Stimulated activated CD8-positive, alpha-beta memory T cell treated with anti-CD3 and anti-CD28 coated beads, Interleukin-12 subunit alpha, Interleukin-12 subunit beta, amount 100 ng/mL, for 4 hours (primary cell): ENCODE measurements at regions not wholly inside any gene's neighbourhood (a gene's known extent, or its start where the extent isn't known, plus 50 kb on each side); places are given as distances from the start of the nearest gene placed in this dataset.

ENCODE experiments used
- DNase-seq: peaks from one replicate; pipeline ENCODE4 v3.0.0-alpha.2; 2020; ENCODE audit warnings: low read depth

DNA sequence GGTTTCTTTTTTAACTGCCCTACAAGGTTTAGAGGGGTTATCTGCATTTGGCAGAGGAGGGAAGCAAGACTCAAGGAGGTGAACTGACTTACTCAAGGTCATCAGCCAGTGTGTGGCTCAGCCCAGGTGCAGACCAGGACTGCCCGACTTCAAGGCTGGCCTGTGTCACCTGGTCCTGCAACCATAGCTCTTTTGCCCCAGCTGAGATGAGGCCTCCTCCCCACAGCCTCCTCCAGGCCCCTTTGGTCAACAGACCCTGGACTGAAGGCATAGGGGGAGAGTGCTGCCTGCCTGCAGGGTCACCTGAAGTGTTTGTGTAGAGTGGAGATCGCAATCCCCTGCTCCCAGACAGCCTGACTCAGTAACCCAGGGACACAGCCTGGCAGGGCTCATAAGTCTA, 168.5 kb upstream of the GLI2 start:
- no peak for DNase-seq

DNA sequence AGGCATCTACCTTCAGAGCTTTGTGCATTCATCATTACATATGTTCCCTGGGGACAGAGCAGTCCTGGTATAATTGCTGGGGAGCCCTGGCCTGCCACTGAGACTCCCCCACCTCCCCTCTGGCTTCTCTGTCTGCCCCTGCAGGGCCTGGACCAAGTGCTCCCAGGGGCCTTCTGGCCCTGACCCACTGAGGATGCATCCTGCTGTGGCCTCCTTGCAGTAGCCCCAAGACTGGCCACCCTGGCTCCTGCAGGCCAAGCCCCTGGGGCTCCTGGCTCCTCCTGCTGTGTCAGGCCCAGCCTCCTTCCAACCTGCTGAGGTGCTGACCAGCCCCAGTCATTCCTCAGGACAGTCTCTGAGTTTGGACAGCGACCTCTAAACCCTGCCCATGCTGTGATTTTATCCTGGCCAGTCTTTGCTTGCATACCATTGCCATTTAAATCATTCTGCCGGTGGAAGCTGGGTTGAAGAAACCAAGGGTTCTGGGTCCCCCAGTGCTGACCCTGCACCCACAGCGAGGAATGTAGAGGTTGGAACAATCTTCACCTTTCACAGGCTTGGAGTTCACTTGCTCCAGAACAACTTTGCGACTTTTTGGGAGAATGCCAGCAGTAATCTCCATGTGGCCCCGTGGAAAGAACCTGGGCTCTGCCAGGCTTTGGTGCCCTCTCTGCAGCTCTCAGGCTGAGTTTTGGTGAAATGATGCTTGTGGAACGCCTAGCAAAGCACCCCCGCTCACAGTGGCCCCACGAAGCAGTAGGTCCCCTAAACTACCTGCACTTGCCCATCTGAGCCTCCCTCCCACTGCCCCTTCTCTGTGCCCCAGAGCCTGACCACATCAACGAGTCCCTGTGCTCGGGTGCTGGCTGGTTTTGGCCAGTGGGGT, 167.3 kb upstream of the GLI2 start:
- no peak for DNase-seq

DNA sequence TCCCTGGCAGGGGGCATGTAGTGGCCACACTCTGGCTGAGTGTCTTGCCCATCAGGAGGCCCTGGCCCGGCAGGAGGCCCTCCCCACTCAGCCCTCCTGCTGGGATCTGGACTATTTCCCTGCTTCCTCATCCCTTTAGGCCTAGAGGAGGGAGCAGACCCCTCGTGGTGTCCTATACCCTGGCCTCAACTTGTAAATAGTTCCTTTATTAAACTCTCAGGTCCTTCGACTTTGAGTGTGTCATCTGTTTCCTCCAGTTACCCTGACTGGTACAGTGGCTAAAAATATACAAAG, 166.7 kb upstream of the GLI2 start:
- DNase-seq: no peak

DNA sequence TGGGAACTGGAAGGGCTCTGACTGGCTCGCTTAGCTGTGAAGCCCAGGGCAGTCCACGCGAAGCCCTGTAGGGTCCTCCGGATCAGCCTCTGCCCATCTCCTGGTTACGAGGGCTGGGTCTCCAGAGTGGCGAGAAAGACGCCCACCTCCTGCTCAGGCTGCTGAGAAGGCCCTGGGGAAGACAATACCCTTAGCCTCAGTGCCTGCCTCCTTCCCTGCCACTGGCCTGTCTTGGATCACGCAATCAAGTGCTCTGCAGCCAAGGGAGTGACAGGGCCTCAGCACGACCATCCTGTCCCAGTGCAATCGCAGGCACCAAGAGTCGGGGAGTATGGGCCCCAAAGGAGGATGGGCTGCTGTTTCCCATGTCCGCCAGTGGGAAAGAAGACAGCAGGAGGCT, 165.7 kb upstream of the GLI2 start:
- no peak for DNase-seq

DNA sequence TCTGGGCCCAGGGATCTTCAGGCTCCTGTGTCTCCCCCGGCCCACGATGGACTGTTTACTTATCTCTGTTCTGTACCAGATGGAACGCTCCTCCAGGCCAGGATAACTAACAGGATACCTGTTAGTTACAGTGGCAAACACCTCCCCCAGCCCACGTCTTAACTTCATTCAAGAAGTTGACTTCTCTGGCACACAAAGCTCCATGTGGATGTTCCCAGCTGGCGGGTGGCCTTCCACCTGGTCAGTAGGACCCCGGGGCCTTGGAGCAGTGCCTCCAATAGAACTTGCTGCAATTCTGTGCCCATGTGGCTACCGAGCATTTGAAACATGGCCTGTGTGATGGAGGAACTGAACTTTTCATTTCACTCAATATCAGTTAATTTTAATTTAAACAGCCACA, 165.1 kb upstream of the GLI2 start:
- no peak for DNase-seq

DNA sequence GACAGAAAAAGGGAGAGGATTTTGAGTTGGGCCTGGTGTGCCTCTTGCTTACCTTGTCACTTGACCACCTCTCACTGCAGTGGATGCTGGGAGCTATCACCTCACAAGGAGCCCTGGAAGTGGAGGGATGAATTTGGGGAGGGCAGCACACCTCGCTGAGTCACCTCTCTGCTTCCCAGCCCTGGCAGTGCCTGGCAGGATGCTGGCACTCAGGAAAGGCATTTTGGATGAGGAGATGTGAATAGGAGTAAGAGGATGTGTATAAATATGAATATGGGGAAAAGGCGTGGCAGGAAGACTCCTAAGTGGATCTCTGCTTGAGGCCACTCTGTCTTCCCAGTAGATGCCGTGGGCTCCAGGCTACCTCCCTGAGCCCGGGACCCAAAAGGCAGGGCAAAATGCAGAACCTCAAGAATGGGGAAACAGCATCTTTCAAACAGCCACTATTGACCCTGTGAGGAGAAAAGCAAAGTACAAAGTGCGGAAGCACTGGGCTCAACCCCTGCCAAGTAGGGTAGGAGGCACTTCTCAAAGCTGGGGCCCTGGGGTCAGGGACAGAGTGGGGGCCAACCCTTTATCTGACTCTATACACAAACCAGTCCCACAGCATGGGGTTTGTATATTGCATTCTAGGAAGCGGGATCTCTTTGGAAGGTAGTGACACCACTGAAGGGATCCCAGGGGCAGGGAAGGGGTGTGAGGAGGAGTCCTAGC, 164.5 kb upstream of the GLI2 start:
- DNase-seq: no peak

DNA sequence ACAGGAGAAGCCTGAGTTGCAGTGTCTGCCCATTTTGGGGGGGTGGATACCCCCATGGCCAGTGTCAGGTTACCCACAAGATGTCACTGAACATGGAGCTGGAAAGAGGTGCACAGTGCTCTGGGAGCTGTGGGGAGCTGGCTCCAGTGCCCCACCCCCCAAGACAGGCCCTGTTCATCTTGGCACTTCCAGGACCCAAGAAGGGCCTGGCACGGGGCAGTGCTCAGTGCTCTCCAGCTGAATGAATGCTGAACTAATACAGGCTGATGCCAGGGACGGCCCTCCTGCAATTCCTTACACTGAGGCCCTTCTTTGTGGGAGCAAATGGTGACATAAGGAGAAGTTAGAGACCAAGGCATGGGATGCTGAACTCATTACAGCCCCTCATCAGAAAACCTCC, 163.4 kb upstream of the GLI2 start:
- no peak for DNase-seq

DNA sequence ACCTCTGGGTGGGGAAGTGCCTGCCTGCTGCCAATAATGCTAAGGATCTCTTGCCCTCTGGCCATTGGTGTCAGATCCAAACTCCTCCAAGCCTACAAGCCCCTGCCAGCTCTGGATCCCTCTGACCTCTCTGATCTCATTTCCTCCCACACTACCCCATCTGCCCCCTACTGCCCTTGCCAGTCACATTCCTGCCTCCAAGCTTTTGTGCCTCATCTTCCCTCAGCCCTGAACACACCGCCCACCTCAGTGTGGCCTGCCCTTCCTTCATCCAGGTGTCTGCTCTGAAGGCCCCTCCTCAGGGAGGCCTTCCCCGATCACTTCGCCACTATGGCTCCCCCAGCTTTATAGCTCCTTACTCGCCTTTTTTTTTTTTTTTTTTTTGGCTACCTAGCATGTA, 161.0 kb upstream of the GLI2 start:
- no peak for DNase-seq

DNA sequence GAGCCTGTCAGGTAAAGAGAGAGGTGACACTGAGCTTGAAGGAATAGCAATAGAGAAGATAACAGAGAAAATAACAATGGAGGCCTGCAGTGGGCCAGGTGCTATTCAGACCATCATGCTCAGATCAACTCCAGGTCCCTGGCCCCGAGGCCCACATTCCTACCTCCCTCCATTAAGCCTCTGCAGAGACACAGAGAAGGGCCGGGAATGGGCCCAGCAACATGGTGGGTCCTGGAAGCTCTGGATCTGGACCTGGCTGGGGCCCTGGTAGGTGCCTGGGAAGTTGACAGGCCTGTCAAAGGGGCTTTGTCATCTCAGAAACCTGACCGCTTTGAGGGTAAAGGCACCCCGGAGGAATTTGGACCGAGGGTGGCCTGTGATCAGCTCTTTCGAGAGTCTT, 159.7 kb upstream of the GLI2 start:
- no peak for DNase-seq

DNA sequence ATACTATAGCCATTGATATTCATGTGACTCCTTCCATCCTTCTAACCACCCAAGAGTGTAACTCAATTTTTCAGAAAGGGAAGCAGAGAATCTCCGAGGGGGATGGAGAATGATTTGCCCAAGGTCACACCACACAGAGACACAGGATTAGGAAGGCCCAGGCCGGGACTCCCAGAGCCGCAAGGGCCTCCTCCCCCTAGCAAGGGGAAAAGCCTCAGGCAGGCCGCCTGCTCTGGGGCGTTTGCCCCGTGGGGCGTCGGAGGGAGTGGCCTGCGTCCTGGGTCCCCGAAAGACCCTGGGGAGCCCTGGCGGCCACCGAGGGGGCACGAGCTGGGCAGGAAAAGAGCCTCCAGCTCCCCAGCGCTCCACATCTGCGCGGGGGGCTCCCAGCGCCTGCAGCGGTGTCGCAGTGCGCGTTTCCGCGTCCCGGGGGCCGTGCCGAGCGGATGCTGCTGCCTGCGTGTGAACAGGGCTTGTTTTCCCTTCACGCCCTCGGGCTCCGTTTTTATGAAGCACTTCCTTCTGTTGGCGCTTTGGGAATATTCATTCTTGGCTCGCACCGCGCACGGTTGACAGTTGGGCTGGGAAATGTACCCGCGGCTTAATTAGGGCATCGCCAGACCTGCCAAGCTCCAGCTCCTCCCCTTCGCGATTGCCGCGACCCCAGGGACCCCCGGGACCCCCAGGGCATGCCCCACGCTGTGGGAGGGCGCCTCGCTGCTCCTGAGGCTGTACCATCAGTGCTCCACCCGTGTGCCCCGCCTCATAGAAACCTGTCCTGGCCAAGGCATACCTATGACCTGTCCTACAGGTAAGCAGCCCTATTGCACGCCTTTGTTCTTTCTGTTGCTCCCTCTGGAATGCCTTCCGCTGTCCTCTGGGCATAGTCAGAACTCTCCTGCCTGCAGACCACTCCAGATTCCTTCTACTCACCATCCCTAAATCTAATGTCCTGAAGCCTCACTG, 158.9 kb upstream of the GLI2 start:
- no peak for DNase-seq

DNA sequence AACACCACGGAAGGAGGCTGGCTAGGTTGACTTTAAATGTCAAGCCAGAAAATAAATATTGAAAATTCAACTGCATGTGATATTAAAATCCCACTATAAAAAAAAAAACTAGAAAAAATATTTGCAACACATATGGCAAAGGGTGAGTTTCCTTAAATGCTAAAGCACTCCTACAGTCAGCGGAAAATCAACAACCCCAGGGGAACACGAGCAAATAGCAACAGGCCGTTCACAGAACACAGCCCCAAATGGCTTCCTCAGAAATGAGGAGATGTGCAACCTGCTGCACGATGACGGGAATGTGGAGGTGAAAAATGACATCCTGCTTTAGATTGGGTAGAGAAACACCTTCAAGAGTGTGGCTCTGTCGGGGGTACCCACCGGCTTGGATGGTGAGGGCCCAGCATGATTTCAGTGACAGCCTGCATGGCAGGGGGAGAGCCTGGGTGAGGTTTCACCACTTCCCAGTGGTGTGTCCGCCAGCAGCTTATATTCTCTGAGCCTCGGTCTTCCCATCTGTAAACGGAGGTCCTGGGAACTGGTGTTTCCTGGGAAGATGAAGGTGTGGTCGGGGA, 157.9 kb upstream of the GLI2 start:
- DNase-seq: no peak

DNA sequence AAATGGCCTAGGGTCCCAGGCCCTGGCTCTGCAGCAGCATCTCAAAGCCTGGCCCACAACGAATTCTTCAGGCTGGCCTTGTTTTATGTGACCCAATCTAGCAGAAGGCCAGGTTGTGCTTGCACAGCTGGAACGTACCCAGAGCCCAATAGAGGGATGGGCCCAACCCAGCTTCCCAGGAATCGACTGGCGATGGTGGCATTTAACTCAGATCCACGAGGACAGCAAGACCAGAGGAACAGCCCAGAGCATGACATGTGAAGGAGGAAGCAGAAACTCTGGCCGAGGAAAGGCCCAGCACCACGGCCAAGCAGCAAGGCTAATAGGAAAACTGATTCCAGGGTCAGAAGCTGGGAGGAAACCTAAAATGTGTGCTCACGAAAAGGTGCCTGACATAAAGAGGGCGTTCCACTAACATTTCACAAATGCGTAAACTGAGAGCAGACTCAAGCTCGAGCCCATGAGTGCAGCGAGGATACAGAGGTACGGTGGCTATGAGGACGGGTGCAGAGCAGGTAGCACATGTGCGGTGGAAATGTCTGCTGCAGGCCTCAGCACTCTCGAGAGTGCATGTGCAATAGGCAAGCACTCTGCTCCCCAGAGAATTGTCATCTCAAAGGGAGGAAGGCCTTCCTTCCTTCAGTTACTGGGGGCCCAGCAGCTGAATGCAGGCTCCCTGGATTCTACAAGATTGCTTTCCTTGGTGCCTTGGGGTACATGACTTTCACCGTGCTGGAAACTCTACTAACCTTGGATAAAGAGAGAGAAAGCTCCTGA, 156.9 kb upstream of the GLI2 start:
- DNase-seq: no peak

DNA sequence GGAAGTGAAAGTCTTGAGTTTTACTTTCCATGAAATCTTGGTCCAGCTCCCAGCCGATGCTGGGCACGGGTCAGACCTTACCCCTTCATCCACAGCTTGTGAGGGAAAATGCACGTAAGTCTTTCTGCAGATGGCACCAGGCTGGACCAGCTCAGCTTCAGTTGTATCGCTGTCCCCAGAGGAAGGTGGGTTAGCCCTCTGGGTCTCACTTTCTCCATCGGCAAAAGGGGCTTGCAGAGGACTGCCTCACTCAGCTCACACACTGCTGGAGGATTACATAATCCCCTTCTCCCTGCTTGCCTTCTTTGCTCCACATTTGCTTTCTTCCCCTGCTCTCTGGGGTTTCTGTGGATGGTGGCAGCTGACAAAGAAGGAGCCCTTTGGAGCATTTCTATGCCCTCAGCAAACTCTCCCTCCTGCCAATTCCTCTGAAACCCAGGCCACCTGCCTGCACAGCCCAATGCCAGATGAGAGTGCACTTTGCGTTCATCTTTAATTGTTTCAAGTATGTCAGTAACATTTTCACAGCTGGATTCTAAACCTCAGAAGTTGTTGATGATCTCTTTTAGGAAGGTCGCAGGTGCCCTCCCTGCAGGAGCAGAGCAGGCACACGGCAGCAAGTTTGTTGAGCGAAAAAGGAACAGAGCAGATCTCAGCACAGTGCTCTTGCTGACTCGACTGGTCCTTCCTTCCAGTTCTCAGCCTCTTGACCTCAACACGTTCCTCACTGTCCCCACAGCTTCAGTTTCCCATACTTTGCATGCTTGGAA, 155.6 kb upstream of the GLI2 start:
- DNase-seq: no peak

DNA sequence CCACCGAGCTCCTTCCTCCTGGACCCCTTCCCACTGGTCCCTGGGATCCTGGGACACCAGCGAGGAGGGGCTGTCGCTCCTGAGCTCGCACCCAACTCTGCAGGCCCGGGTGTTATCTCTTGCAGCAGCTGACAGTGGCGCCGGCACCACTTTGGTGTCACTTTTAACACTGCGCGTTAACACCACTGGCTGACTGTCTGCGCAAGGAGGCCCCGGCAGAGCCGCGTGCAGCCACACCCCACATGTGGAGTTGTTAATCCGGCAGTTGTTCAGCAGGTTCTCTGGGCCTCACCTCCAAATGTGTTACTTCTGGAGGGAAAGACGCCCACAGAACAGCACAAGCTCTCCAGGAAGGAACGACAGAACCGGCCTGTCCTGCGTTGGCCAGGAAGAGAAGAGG, 155.0 kb upstream of the GLI2 start:
- DNase-seq: no peak

DNA sequence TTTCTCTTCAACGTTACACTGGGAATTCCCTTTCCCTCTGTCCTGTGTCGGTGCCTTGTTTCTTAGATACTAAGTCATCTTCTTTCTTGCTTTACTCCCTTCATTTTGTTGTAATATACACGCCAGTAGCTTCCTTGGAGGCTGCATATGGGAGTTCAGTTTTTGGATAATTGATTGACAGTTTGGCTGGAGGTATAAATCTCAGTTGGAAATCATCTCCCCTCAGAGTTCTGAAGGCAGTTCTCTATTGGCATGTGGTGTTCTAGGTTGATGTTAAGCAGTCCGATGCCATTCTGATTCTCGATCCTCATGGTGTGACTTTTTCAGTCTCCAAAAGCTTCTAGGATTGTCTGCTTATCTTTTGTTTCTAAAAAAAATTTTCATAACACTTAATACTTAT, 152.5 kb upstream of the GLI2 start:
- DNase-seq: no peak

DNA sequence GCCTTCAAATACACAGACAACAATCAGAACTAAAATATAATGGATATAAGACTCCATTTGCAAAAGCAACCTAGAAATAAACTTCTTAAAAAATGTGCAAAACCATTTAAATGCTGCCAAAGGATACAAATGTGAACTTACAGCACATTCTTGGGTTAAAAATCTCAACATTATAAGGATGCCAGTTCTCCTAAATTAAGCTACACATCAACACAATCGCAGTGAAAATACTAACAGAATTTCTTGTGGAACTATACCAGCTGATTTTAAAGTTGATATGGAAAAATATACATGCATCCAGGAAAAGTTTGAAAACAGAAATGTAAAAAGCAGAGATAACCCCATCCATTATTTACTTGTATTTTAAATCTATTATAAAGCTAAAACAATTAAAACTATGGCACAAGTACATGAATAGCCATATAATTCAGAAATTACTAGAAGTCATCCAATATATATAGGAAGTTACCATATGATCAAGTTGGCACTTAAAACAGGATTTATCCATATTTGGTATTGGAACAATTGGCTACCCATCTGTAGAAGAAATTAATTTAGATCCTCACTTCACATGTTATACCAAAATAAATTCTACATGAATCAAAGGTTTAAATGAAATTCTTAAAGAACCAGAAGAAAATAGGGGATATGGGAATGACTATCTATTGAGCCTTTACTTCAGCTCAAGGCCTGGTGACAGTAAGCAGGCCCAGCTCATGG, 151.7 kb upstream of the GLI2 start:
- no peak for DNase-seq

DNA sequence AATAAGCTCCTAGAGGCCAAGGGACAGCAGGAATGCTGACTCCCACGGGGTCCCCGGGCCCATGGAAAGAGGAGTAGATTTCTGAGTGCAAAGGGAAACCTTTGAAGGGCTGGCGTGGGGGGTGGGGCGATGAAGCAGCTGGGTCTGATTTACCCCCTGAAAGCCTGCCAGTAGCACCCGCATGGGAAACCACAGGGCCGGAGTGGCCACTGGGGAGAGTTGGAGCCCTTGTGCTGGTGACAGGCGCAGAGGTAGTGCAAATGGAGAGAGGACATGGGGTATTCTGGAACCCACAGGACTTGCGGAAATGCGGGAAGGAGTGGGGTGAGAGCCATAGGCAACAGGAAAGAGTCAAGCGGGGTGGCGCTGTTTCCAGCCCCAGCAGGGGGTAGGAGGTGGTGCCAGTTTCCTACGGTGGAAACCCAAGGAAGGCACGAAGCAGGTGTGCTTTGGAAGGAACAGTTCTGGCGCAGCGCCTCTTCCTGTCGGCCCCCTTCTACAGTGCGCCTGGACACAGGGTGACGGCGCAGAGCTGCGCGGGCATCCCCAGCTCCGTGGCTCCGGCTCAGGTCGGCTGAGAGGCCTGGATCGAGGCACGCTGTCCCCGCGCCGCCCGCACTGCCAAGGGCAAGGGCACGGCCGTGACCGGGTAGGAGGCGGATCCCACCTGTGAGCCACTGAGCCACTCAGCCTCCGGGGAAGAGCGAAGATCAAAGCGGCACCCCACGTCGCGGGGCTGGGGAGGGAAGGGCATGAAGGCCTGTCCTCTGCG, 149.0 kb upstream of the GLI2 start:
- DNase-seq: no peak

DNA sequence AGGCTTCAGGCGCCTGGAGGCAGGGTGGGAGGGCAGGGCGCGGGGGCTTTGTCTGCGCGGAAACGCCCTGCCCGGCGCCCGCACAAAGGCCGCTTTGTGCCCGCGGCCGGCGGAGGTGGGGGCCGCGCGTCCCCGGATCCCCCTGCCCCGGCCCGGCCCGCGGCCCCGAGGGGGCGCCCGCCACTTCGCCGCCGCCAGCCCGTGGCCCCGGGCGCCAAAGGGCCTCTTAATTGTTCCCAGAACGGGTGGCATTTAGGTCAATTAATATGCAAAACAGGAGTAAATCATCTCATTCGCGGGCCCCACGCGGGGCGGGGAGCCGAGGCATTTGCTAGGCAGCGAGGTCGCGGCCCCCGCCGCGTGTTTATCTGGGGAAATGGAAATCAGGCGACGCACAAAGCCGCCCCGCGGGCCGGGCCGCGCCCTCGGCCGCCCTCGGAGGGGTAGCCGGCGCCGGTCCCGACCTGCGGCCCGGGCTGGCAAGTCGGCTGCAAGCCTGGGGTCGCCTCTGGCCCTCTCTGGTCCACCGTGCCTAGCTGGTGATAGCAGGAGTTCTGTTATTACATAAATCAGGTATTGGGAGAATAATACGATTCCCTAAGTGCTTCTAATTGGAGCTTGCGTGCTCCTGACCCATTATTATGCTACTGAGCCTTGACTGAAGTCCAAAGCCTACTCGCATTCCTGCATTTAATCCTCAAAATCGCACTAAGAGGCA, 148.2 kb upstream of the GLI2 start:
- DNase-seq: no peak

DNA sequence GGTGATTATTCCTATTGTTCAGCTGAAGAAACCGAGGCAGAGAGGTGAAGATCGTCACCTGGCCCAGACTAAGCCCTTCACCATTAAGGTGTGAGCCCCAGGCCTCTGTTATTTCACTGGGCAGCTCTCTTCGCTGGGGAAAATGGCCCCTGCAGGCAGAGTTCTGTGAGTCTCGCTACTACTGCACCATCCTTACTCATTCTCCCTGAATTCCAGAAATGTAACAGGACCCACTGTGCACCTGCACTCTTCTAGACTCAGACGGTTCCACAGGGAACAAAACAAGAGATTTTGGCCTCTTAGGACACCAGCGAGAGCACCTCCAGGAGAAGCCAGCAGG, 147.7 kb upstream of the GLI2 start:
- no peak for DNase-seq
